Activated naive CD8-positive, alpha-beta T cell treated with anti-CD3 and anti-CD28 coated beads, Interleukin-2, amount 50 U/mL, for 24 hours (primary cell): ENCODE measurements at regions not wholly inside any gene's neighbourhood (a gene's known extent, or its start where the extent isn't known, plus 50 kb on each side); places are given as distances from the start of the nearest gene placed in this dataset.

ENCODE experiments used
- ATAC-seq: fragments of 150-1000 bp; cut with Tn5 transposase; one replicate; pipeline ENCODE4 v1.10.0; 2021
- DNase-seq: peaks from one replicate; pipeline ENCODE4 v3.0.0; 2021
- H3K27ac Mint-ChIP-seq: one replicate; pipeline ENCODE4 v1.8.0; 2021; ENCODE audit warnings: mild to moderate bottlenecking, mixed read lengths
- H3K27me3 Mint-ChIP-seq: one replicate; pipeline ENCODE4 v1.8.0; 2021; ENCODE audit warnings: mixed read lengths
- H3K36me3 Mint-ChIP-seq: one replicate; pipeline ENCODE4 v1.8.0; 2021; ENCODE audit warnings: low read depth, mixed read lengths
- H3K4me1 Mint-ChIP-seq: one replicate; pipeline ENCODE4 v1.8.0; 2021; ENCODE audit warnings: mixed read lengths
- H3K4me3 Mint-ChIP-seq: one replicate; pipeline ENCODE4 v1.8.0; 2021; ENCODE audit warnings: mild to moderate bottlenecking, moderate library complexity, mixed read lengths
- H3K9me3 Mint-ChIP-seq: one replicate; pipeline ENCODE4 v1.8.0; 2021; ENCODE audit warnings: mixed read lengths

DNA sequence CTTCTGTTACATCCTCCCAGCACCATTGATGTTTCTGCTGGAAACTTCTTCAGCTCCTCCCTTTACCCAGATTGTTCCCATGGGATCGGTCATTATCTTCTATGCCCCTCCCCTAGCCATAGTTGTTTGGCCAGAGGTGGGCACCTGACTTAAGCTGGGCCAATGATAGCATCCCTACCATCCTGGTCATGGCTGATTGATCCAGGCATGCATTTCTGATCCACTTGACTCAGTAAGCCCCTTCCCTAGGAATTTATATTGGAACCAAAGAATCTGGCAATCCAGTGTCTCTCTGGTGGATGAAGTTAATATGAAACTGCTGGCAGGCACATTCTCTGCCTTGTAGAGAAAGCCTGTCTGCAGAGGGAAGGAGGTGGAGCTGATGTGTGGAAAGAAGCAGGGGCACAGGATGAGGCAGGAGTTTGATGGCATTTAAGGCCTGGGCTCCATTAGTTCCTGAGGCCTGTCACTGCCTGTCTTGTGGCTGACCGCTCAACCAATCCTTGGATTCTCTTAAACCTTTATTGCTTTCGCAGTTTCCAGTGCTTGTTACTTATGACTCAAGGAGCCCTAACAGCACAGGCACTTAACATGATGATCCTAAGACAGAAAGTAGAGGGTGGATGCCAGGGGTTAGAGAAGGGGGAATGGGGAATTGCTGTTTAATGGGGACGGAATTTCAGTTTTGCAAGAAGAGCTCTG is 152.4 kb downstream of the ABCC12 start:
- Mint-ChIP-seq H3K36me3 (no peaks in the 10 kb centered on the region), H3K9me3 (no peaks in the 10 kb centered on the region), H3K27ac (no peak overlapping the region), H3K27me3 (peaks cover 3% of the 10 kb centered on the region), H3K4me1 (no peaks in the 10 kb centered on the region), H3K4me3 (no peak overlapping the region)
- DNase-seq: no peak
- no peak for ATAC-seq

DNA sequence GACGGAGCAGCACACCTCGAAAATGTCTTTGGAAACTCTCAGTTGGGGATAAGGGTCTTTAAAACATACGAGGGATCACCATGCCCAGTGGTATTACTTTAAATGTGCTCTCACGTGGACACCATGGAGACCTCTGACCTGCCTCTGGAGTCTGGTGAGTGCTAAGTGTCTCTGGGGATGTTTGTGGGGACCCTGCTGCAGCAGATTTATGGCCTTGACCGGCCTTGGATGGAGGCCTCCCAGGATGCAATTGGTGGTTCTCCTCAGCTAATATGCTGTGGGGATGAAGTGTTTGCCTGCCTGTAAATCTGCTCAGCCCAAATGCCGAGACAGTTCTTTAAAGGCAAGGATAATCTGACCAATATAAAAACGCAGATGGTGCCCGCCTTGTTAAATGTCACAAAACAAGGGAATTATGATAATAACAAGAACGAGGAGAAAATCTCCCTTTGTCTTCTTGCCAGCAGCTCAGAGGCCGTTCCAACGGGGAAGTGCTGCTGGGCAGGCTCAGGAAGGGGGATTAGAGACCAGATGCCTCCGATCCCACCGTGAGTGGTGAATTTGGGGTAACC is 154.4 kb downstream of the ABCC12 start:
- no peaks in the 10 kb centered on the region for H3K4me1 Mint-ChIP-seq
- ATAC-seq (no peak), DNase-seq (no peak)
- no peaks in the 10 kb centered on the region for H3K9me3 Mint-ChIP-seq
- H3K27me3 Mint-ChIP-seq: peaks cover 3% of the 10 kb centered on the region
- no peak overlapping the region for H3K4me3 Mint-ChIP-seq
- no peaks in the 10 kb centered on the region for H3K36me3 Mint-ChIP-seq
- no peak overlapping the region for H3K27ac Mint-ChIP-seq

DNA sequence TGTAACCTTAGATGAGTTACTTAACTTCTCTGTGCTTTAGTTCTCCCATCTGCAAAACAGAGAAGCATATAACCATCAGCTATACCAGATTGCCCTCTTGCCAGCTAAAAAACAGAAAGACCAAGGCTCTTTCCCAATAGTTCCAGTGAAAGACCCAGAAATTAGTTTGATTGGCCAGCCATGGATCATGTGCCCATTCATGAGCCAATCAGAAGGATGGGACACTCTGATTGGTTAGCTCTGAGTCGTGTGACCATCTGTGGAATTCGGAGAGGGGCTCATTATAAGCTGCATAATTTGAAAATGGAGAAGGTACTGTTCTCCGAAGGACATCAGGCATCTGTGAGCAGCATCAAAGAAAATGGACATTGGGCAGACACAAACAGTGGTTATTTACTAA is 155.2 kb downstream of the ABCC12 start:
- Mint-ChIP-seq H3K27me3 (peaks cover 3% of the 10 kb centered on the region), H3K9me3 (no peaks in the 10 kb centered on the region), H3K36me3 (no peaks in the 10 kb centered on the region), H3K4me3 (no peak overlapping the region), H3K27ac (no peak overlapping the region), H3K4me1 (no peaks in the 10 kb centered on the region)
- DNase-seq: no peak
- ATAC-seq: no peak

DNA sequence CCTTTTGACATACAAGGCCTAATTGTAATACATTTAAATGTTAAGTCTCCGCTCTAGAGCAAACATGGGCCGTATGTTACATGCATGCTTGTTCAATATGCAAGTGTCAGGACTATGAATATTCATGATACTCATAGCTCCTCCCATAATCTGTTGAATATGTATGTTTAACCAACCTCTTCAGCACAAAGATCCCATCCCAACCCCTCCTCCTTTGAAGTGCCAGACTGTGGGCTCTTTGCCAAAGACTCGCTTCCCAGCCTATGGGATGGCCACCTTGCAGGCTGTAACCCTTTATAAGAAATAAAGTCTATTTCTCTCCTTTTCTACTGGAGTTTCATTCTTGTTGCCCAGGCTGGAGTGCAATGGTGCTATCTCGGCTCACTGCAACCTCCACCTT is 156.2 kb downstream of the ABCC12 start:
- DNase-seq: no peak
- H3K4me3 Mint-ChIP-seq: no peak overlapping the region
- no peaks in the 10 kb centered on the region for H3K4me1 Mint-ChIP-seq
- no peaks in the 10 kb centered on the region for H3K9me3 Mint-ChIP-seq
- H3K27ac Mint-ChIP-seq: no peak overlapping the region
- ATAC-seq: no peak
- peaks cover 3% of the 10 kb centered on the region for H3K27me3 Mint-ChIP-seq
- no peaks in the 10 kb centered on the region for H3K36me3 Mint-ChIP-seq

DNA sequence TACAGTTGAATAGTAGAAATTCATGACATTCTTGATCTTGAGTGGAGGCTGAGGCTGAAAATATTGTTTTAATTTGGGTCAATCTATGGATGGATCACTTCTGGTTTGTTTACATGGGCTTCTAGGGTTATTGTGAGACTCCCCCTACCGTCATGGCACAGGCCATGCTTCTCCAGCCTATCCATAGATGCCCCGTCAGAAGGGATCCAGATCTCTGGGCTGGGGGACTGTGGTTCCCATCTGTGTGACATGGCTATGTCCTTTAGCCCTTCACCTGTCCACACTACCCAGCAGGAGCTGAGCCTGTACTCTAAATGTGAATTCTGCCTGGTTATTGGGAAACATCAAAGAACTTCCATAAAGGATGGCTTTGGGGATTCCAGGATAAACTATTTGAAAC is 160.4 kb downstream of the ABCC12 start:
- ATAC-seq (no peak), DNase-seq (no peak)
- H3K36me3 Mint-ChIP-seq: no peaks in the 10 kb centered on the region
- no peaks in the 10 kb centered on the region for H3K4me1 Mint-ChIP-seq
- no peak overlapping the region for H3K4me3 Mint-ChIP-seq
- no peak overlapping the region for H3K27ac Mint-ChIP-seq
- H3K27me3 Mint-ChIP-seq: peaks cover 1% of the 10 kb centered on the region
- H3K9me3 Mint-ChIP-seq: peaks cover 7% of the 10 kb centered on the region

DNA sequence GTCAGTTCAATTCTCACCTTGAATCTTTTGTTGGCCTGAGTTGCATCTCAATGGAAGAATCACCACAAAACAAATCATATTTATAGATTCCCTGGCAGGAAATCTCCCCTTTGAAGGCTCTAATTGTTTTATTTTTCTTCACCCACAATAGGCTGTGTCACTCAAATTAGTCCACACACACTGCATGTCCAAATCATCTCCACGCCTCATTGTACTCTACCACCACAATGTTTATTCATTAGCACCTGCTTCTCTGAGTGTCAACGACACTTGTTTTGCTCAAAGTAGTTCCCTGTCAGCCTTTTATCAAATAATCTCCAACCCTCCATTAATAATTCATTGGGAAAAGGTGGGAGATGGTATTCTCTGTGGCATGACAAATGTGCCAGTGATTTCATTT is 164.3 kb downstream of the ABCC12 start:
- DNase-seq (no peak), ATAC-seq (no peak)
- Mint-ChIP-seq H3K36me3 (no peaks in the 10 kb centered on the region), H3K4me1 (no peaks in the 10 kb centered on the region), H3K27me3 (peaks cover 1% of the 10 kb centered on the region), H3K9me3 (peaks cover 7% of the 10 kb centered on the region), H3K4me3 (no peak overlapping the region), H3K27ac (no peak overlapping the region)

DNA sequence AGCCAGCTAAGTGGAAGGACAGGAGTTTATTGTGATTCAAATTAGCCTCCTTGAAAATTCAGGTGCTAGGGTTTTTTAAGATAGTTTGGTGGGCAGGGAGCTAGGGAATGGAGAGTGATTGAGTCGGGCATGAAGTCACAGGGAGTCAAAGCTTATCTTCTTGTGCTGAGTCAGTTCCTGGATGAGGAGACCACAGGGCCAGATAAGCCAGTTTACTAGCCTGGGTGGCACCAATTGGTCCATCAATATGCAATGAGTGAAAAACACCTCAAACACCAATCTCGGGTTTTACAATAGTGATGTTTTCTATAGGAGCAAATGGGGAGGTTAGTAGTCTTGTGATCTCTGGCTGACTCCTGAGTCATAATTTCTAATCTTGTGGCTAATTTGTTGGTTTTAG is 165.1 kb downstream of the ABCC12 start:
- Mint-ChIP-seq H3K4me3 (no peak overlapping the region), H3K4me1 (no peaks in the 10 kb centered on the region), H3K27me3 (peaks cover 1% of the 10 kb centered on the region), H3K27ac (no peak overlapping the region), H3K36me3 (no peaks in the 10 kb centered on the region), H3K9me3 (peaks cover 7% of the 10 kb centered on the region)
- DNase-seq: no peak
- no peak for ATAC-seq

DNA sequence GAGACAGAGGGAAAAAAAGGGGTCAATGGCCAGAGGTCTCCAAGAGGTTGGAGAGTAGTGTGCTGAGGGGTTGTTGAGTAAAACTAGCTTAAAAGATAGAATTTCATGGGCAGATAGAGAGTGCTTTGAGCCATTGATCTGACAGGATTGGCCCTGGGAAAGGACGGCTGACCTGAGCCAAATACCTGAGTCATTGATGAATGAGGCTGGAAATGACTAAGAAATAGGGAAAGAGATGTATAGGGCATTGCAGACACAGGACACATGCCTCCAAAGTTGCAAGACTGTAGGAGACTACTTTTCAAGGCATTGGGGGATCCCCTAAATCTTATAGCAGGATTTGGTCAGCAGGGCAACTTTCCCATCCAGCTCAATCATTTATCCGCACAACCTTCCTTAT is 168.7 kb downstream of the ABCC12 start:
- DNase-seq: no peak
- no peak for ATAC-seq
- no peak overlapping the region for H3K27ac Mint-ChIP-seq
- H3K4me1 Mint-ChIP-seq: no peaks in the 10 kb centered on the region
- no peaks in the 10 kb centered on the region for H3K27me3 Mint-ChIP-seq
- no peak overlapping the region for H3K4me3 Mint-ChIP-seq
- peaks cover 4% of the 10 kb centered on the region for H3K9me3 Mint-ChIP-seq
- no peaks in the 10 kb centered on the region for H3K36me3 Mint-ChIP-seq

DNA sequence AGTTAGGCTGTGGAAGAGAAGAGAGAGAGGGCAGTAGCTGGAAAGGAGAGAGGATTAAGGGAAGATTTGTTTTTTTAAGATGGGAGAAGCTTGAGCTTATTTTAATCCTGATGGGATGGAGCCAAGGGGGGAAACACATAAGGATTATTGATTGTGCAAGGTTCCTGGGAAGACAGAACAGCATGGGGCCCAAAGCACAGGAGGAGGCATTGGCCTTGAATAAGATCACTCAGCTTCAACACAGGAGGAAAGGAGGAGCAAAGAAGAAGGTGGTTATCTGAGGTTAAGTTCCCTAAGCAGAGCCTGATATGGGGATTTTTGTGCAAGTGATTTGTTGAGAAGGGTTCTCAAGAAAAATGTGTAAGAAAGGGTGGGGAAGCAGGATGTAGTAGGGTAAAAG is 169.8 kb downstream of the ABCC12 start:
- ATAC-seq: no peak
- Mint-ChIP-seq H3K4me3 (no peak overlapping the region), H3K9me3 (peaks cover 4% of the 10 kb centered on the region), H3K4me1 (no peaks in the 10 kb centered on the region), H3K27ac (no peak overlapping the region), H3K27me3 (no peaks in the 10 kb centered on the region), H3K36me3 (no peaks in the 10 kb centered on the region)
- DNase-seq: no peak

DNA sequence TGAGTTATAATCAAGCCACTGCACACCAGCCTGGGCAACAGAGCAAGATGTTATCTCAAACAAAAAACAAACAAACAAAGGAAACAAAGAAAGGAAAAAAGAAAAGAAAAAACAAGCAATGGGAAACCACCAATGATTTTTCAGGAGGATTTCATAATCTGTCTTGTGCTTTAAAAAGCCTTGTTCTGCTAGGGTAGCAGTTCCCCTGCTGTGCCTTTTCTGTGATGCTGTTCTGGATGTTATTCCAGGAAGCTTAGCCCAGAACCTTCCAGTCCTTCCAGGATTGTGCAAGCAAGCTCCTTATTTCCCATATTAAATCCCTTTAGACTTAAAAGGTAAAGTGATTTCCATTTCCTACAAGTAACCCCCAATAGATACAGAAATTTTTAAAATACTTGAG is 171.1 kb downstream of the ABCC12 start:
- H3K36me3 Mint-ChIP-seq: no peaks in the 10 kb centered on the region
- DNase-seq: no peak
- no peaks in the 10 kb centered on the region for H3K27me3 Mint-ChIP-seq

DNA sequence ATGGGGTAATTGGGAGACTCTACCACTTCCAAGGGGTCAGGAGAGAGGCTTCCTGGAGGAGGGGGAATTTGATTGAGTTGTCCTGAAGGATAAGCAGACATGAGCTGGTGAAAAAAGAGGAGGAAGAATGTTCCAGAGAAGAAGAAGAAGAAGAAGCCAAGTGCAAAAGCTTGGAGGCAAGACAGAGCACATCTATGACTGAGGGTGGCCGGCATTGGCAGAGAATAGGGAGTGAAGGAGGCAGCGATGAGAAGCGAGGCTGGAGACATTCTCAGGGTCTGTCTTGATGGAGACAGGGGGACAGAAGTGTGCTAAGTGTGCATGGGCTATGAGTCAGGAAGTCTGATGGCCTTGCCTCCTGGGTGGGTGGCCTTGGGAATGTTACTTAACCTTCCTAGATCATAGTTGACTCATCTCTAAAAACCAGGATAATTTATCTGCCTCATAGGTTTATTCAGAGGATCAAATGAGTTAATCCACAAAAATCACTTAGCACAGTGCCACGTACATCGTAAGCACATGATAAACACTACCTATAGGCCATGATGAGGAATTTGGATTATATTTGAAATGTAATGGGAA is 171.7 kb downstream of the ABCC12 start:
- Mint-ChIP-seq H3K36me3 (no peaks in the 10 kb centered on the region), H3K27me3 (no peaks in the 10 kb centered on the region), H3K9me3 (no peaks in the 10 kb centered on the region), H3K4me1 (no peaks in the 10 kb centered on the region), H3K27ac (no peak overlapping the region), H3K4me3 (no peak overlapping the region)
- DNase-seq: no peak
- no peak for ATAC-seq

More for the DNA sequence above, 171.1 kb downstream of the ABCC12 start:
- Mint-ChIP-seq H3K4me1 (no peaks in the 10 kb centered on the region), H3K27ac (no peak overlapping the region), H3K4me3 (no peak overlapping the region), H3K9me3 (no peaks in the 10 kb centered on the region)
- no peak for ATAC-seq

DNA sequence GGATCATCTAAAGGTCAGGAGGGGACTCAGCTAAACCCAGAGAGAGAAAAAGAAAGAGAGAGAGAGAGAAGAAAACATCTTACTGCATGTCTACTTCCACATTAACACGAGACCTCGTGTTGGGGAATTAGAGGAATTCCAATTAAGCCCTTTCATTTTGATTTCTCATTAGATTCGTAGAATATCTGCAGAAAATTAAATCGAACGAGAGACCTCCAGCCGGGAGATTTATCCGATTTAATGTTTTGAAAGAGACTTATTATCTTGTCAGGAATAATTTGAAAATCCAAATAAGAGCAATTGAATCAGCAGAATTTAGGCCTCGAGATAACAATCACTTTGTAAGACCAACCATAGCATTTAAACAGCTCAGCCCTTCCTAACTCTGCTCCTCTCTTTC is 175.6 kb downstream of the ABCC12 start:
- no peak for ATAC-seq
- H3K27ac Mint-ChIP-seq: no peak overlapping the region
- peaks cover 3% of the 10 kb centered on the region for H3K9me3 Mint-ChIP-seq

DNA sequence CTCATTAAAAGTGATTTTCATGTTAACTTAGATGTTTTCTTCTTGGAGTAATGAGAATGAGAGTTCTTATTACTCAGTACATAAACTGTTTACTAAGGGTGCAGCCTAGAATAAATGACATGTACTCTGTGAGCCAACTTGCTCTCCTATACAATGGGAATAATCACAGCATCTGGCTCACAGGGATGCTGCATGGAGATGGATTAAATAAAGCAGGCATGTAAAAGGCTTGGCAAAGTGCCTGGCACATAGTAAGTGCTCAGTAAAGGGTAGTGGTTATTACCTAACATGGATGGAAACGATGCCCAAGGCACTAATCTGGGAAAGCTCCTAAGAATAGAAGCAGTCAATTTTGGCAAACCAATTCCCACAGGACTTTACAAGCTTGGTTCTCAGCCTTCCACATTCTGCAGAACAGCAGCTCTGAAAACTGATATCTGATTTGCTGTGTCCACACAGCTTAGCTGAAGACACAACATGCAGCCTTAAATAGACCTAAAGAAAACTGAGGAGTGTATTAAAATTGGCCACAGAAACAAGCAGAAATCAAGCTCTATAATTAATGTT is 176.1 kb downstream of the ABCC12 start:
- Mint-ChIP-seq H3K4me3 (no peak overlapping the region), H3K27me3 (no peaks in the 10 kb centered on the region), H3K36me3 (no peaks in the 10 kb centered on the region), H3K27ac (no peak overlapping the region), H3K4me1 (no peaks in the 10 kb centered on the region), H3K9me3 (peaks cover 3% of the 10 kb centered on the region)
- ATAC-seq: no peak
- DNase-seq: no peak

More for the DNA sequence above, 175.6 kb downstream of the ABCC12 start:
- Mint-ChIP-seq H3K36me3 (no peaks in the 10 kb centered on the region), H3K4me1 (no peaks in the 10 kb centered on the region), H3K4me3 (no peak overlapping the region), H3K27me3 (no peaks in the 10 kb centered on the region)
- no peak for DNase-seq

DNA sequence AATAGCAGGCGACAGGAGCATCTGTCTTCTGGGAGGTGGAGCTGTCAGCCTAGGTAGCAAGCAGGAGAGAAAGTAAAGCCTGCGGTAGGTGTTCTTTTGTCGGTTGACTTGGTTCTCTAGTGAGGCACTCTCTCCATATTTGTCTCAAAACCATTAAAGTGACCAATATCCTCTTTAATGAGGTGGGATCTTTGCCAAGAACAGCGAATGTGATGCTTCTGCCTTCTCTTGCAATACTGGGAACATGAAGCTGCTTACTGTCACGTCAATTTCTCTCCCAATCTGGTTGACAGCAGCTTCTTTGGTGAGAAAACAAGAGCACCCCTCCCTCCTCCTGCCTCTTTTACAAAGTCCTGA is 176.7 kb downstream of the ABCC12 start:
- no peak overlapping the region for H3K4me3 Mint-ChIP-seq
- H3K4me1 Mint-ChIP-seq: no peaks in the 10 kb centered on the region
- no peak overlapping the region for H3K27ac Mint-ChIP-seq
- H3K36me3 Mint-ChIP-seq: no peaks in the 10 kb centered on the region
- no peaks in the 10 kb centered on the region for H3K27me3 Mint-ChIP-seq
- DNase-seq (no peak), ATAC-seq (no peak)
- peaks cover 3% of the 10 kb centered on the region for H3K9me3 Mint-ChIP-seq

DNA sequence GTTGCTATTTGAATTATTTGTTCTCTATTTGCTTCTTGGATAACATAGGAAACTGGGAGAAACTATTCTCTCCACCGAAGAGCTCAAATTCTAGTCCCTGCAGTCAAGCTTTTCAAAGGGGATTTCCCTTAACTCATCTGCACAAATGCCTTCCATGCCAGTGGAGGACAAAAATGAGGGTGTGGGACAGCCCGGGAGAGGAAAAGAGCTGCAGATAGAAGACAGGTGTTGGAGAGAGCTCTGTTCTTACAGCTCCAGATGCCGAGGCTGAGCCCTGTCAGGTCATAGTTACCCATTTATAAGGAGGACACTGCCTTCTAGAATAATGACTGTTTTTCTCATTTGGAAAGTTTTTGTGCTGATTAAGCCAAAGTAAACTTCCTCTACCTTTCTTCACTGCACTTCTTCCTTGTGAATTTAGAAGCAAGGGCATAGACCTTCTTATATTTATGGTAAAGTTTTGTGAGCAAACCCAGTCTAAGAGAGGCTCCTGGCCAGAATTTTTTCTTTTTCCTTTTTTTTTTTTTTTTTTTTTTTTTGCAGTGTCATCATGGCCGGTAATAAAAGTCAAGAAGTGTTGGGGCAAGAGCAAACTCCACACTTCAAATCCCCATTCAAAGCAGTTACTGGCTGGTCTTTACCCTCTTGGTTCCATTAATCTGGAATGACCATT is 177.2 kb downstream of the ABCC12 start:
- no peaks in the 10 kb centered on the region for H3K27me3 Mint-ChIP-seq
- DNase-seq (no peak), ATAC-seq (no peak)
- H3K4me1 Mint-ChIP-seq: no peaks in the 10 kb centered on the region
- H3K36me3 Mint-ChIP-seq: no peaks in the 10 kb centered on the region
- H3K4me3 Mint-ChIP-seq: no peak overlapping the region
- peaks cover 3% of the 10 kb centered on the region for H3K9me3 Mint-ChIP-seq
- no peak overlapping the region for H3K27ac Mint-ChIP-seq
